ENCODE measurements at regions not wholly inside any gene's neighbourhood (a gene's known extent, or its start where the extent isn't known, plus 50 kb on each side); places are given as distances from the start of the nearest gene placed in this dataset.

GRCh38 chr3:145177828-145178227, 983.2 kb downstream of the PLOD2 start:
- no peaks in the 10 kb centered on the region for H3K27me3 ChIP-seq (ENCODE audit: control insufficient read depth, insufficient read depth, low read length, poor library complexity, severe bottlenecking)
- H3K4me1 ChIP-seq (ENCODE audit: control insufficient read depth, insufficient read depth, low read length) = no peaks in the 10 kb centered on the region
- H3K9me3 ChIP-seq (ENCODE audit: control insufficient read depth, low read length) = no peaks in the 10 kb centered on the region
- no peak overlapping the region for H3K4me3 ChIP-seq (ENCODE audit: insufficient read depth, low read depth, low read length)
- no peak overlapping the region for H3K27ac ChIP-seq (ENCODE audit: insufficient read depth, low read depth, low read length, poor library complexity, severe bottlenecking)
- H3K36me3 ChIP-seq (ENCODE audit: control insufficient read depth, insufficient read depth, low read length) = no peaks in the 10 kb centered on the region
- WGBS, 2 experiments = 71 to 91% methylated on average over 1 to 2 of the region's 2 CpGs

GRCh38 chr3:145182196-145182911, 978.6 kb downstream of the PLOD2 start:
- Histone ChIP-seq H3K27me3 (ENCODE audit: control insufficient read depth, insufficient read depth, low read length, poor library complexity, severe bottlenecking) (no peaks in the 10 kb centered on the region), H3K4me1 (ENCODE audit: control insufficient read depth, insufficient read depth, low read length) (no peaks in the 10 kb centered on the region), H3K27ac (ENCODE audit: insufficient read depth, low read depth, low read length, poor library complexity, severe bottlenecking) (no peak overlapping the region), H3K36me3 (ENCODE audit: control insufficient read depth, insufficient read depth, low read length) (no peaks in the 10 kb centered on the region), H3K4me3 (ENCODE audit: insufficient read depth, low read depth, low read length) (no peak overlapping the region), H3K9me3 (ENCODE audit: control insufficient read depth, low read length) (no peaks in the 10 kb centered on the region)
- WGBS, 2 experiments = 73 to 80% methylated on average over 1 to 3 of the region's 4 CpGs

GRCh38 chr3:145183261-145183660, 977.7 kb downstream of the PLOD2 start:
- Histone ChIP-seq H3K27me3 (ENCODE audit: control insufficient read depth, insufficient read depth, low read length, poor library complexity, severe bottlenecking) (no peaks in the 10 kb centered on the region), H3K27ac (ENCODE audit: insufficient read depth, low read depth, low read length, poor library complexity, severe bottlenecking) (no peak overlapping the region), H3K4me1 (ENCODE audit: control insufficient read depth, insufficient read depth, low read length) (no peaks in the 10 kb centered on the region), H3K36me3 (ENCODE audit: control insufficient read depth, insufficient read depth, low read length) (no peaks in the 10 kb centered on the region), H3K9me3 (ENCODE audit: control insufficient read depth, low read length) (no peaks in the 10 kb centered on the region), H3K4me3 (ENCODE audit: insufficient read depth, low read depth, low read length) (no peak overlapping the region)
- WGBS, 2 experiments = 96% methylated on average over 3 of the region's 3 CpGs

- Histone ChIP-seq H3K9me3 (ENCODE audit: control insufficient read depth, low read length) (no peaks in the 10 kb centered on the region), H3K27ac (ENCODE audit: insufficient read depth, low read depth, low read length, poor library complexity, severe bottlenecking) (no peak overlapping the region), H3K36me3 (ENCODE audit: control insufficient read depth, insufficient read depth, low read length) (no peaks in the 10 kb centered on the region), H3K4me3 (ENCODE audit: insufficient read depth, low read depth, low read length) (no peak overlapping the region), H3K27me3 (ENCODE audit: control insufficient read depth, insufficient read depth, low read length, poor library complexity, severe bottlenecking) (no peaks in the 10 kb centered on the region), H3K4me1 (ENCODE audit: control insufficient read depth, insufficient read depth, low read length) (no peaks in the 10 kb centered on the region)
- 94 to 100% methylated on average over 2 of the region's 2 CpGs for WGBS, 2 experiments
Measured at GRCh38 chr3:145188079-145188770, 972.8 kb downstream of the PLOD2 start.

- H3K9me3 ChIP-seq (ENCODE audit: control insufficient read depth, low read length) = no peaks in the 10 kb centered on the region
- H3K4me1 ChIP-seq (ENCODE audit: control insufficient read depth, insufficient read depth, low read length) = no peaks in the 10 kb centered on the region
- H3K36me3 ChIP-seq (ENCODE audit: control insufficient read depth, insufficient read depth, low read length) = no peaks in the 10 kb centered on the region
- H3K27ac ChIP-seq (ENCODE audit: insufficient read depth, low read depth, low read length, poor library complexity, severe bottlenecking) = no peak overlapping the region
- 88 to 93% methylated on average over 2 of the region's 2 CpGs for WGBS, 2 experiments
- H3K27me3 ChIP-seq (ENCODE audit: control insufficient read depth, insufficient read depth, low read length, poor library complexity, severe bottlenecking) = no peaks in the 10 kb centered on the region
- H3K4me3 ChIP-seq (ENCODE audit: insufficient read depth, low read depth, low read length) = no peak overlapping the region
Measured at GRCh38 chr3:145190138-145190537, 970.8 kb downstream of the PLOD2 start.

- 85 to 100% methylated on average over 1 of the region's 1 CpG for WGBS, 2 experiments
- Histone ChIP-seq H3K4me1 (ENCODE audit: control insufficient read depth, insufficient read depth, low read length) (no peaks in the 10 kb centered on the region), H3K4me3 (ENCODE audit: insufficient read depth, low read depth, low read length) (no peak overlapping the region), H3K27ac (ENCODE audit: insufficient read depth, low read depth, low read length, poor library complexity, severe bottlenecking) (no peak overlapping the region), H3K9me3 (ENCODE audit: control insufficient read depth, low read length) (no peaks in the 10 kb centered on the region), H3K27me3 (ENCODE audit: control insufficient read depth, insufficient read depth, low read length, poor library complexity, severe bottlenecking) (no peaks in the 10 kb centered on the region), H3K36me3 (ENCODE audit: control insufficient read depth, insufficient read depth, low read length) (no peaks in the 10 kb centered on the region)
Measured at GRCh38 chr3:145190761-145191160, 970.2 kb downstream of the PLOD2 start.

- 91 to 95% methylated on average over 1 of the region's 1 CpG for WGBS, 2 experiments
- Histone ChIP-seq H3K27me3 (ENCODE audit: control insufficient read depth, insufficient read depth, low read length, poor library complexity, severe bottlenecking) (no peaks in the 10 kb centered on the region), H3K36me3 (ENCODE audit: control insufficient read depth, insufficient read depth, low read length) (no peaks in the 10 kb centered on the region), H3K27ac (ENCODE audit: insufficient read depth, low read depth, low read length, poor library complexity, severe bottlenecking) (no peak overlapping the region), H3K4me3 (ENCODE audit: insufficient read depth, low read depth, low read length) (no peak overlapping the region), H3K9me3 (ENCODE audit: control insufficient read depth, low read length) (no peaks in the 10 kb centered on the region), H3K4me1 (ENCODE audit: control insufficient read depth, insufficient read depth, low read length) (no peaks in the 10 kb centered on the region)
Measured at GRCh38 chr3:145191543-145191942, 969.4 kb downstream of the PLOD2 start.

GRCh38 chr3:145197051-145197820, 963.7 kb downstream of the PLOD2 start:
- Histone ChIP-seq H3K27ac (ENCODE audit: insufficient read depth, low read depth, low read length, poor library complexity, severe bottlenecking) (no peak overlapping the region), H3K4me3 (ENCODE audit: insufficient read depth, low read depth, low read length) (no peak overlapping the region), H3K36me3 (ENCODE audit: control insufficient read depth, insufficient read depth, low read length) (no peaks in the 10 kb centered on the region), H3K9me3 (ENCODE audit: control insufficient read depth, low read length) (no peaks in the 10 kb centered on the region), H3K27me3 (ENCODE audit: control insufficient read depth, insufficient read depth, low read length, poor library complexity, severe bottlenecking) (no peaks in the 10 kb centered on the region), H3K4me1 (ENCODE audit: control insufficient read depth, insufficient read depth, low read length) (no peaks in the 10 kb centered on the region)
- WGBS, 2 experiments = 88% methylated on average over 1 of the region's 1 CpG; no CpG with 5 or more reads in 1 of the 2 experiments

- H3K27ac ChIP-seq (ENCODE audit: insufficient read depth, low read depth, low read length, poor library complexity, severe bottlenecking) = no peak overlapping the region
- H3K36me3 ChIP-seq (ENCODE audit: control insufficient read depth, insufficient read depth, low read length) = no peaks in the 10 kb centered on the region
- H3K9me3 ChIP-seq (ENCODE audit: control insufficient read depth, low read length) = no peaks in the 10 kb centered on the region
- no peaks in the 10 kb centered on the region for H3K27me3 ChIP-seq (ENCODE audit: control insufficient read depth, insufficient read depth, low read length, poor library complexity, severe bottlenecking)
- no peaks in the 10 kb centered on the region for H3K4me1 ChIP-seq (ENCODE audit: control insufficient read depth, insufficient read depth, low read length)
- 85 to 100% methylated on average over 1 of the region's 1 CpG for WGBS, 2 experiments
- H3K4me3 ChIP-seq (ENCODE audit: insufficient read depth, low read depth, low read length) = no peak overlapping the region
Measured at GRCh38 chr3:145197821-145198220, 963.2 kb downstream of the PLOD2 start.

GRCh38 chr3:145209561-145209960, 951.4 kb downstream of the PLOD2 start:
- H3K27ac ChIP-seq (ENCODE audit: insufficient read depth, low read depth, low read length, poor library complexity, severe bottlenecking) = no peak overlapping the region
- H3K4me1 ChIP-seq (ENCODE audit: control insufficient read depth, insufficient read depth, low read length) = no peaks in the 10 kb centered on the region
- 73 to 77% methylated on average over 4 to 5 of the region's 5 CpGs for WGBS, 2 experiments
- no peak overlapping the region for H3K4me3 ChIP-seq (ENCODE audit: insufficient read depth, low read depth, low read length)
- no peaks in the 10 kb centered on the region for H3K27me3 ChIP-seq (ENCODE audit: control insufficient read depth, insufficient read depth, low read length, poor library complexity, severe bottlenecking)
- no peaks in the 10 kb centered on the region for H3K36me3 ChIP-seq (ENCODE audit: control insufficient read depth, insufficient read depth, low read length)
- no peaks in the 10 kb centered on the region for H3K9me3 ChIP-seq (ENCODE audit: control insufficient read depth, low read length)

Data from ectodermal cell (in vitro differentiated cells).